SIG-M5 treated with dmso at 0.1 percent for 504 hours (cell line): ENCODE measurements at regions not wholly inside any gene's neighbourhood (a gene's known extent, or its start where the extent isn't known, plus 50 kb on each side); places are given as distances from the start of the nearest gene placed in this dataset.

Experiments
- DNase-seq: peaks from one replicate; lab custom pipeline; 2025; ENCODE audit not compliant: unreplicated experiment; lab: John Stamatoyannopoulos, UW

DNA sequence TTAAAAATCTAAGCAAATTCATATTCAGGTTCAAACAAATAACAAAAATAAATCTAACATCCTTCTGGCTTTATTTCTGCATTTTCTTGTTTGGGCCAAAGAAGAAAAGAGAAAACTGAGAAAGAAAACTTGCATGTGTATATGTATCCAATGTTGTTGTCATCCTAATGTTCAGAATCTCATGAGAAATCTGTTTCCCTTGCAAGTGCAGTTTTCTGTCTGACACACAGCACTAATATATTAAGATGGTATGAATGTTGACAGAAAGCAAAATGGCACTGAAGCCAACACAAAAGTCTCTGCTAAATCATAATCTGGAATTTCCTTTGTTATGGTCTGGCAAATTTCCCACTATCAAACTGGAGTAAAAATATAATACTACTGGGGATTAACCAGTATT is 235.9 kb downstream of the HGF start:
- no peak for DNase-seq

DNA sequence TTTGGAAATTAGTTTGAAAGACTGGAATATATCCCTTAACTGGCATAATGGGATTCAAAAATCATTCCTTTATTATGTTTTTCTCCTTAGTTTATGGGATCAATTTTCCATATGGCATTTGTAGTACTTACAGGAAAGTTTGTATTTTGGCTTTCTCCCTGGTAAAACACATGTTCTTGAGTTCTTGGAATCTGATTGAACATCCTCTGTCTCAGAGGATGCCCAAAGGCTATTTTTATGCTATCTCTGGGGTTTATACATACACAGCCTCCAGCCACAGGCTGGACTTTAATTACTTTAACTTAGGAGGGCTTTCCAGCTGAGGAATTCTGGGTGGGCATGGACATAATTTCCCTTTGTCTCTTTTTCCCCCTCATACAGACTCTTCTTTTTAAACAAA is 236.4 kb downstream of the HGF start:
- no peak for DNase-seq

GRCh38 chr7:81529785-81530184 is 240.1 kb downstream of the HGF start:
- DNase-seq: no peak

DNA sequence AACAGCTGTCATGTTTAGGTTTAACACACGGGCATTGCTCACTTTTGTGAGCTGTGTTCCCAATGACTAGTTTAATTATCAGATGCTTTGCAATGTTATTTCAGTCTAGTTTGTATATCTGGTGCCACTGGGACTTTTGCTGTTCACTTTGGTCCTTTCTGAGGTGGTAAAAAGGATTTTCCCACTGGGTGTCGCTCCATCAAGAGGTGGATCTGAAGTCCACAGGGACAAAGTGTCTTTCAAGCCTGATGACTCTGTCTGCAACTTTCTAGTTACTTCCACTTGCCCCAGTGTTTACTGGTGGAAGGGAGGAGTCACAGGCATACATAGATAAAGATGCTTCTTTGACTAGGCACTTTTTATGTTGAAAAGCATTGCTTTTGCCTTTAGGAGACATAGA is 242.2 kb downstream of the HGF start:
- DNase-seq: no peak

- no peak for DNase-seq
Measured at GRCh38 chr7:81526971-81527370, 242.9 kb downstream of the HGF start.

DNA sequence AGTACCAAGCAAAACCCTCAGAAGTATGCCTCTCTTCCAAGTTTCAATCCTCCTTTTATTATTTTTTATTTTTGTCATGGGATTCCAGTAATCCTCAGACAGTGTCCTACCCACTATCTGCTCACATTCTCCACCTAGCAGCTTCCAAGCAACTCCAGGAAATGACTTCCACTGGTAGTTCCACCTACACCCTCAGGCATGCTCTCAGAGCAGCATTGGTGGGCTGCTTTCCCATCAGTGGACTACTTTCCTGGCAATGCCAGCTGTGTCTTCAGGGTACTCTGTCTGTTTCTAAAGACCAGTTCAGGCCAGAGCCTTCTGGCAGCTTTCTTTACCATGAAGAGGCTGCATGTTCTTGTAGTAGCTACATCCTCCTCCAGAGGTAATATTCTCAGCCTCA is 244.0 kb downstream of the HGF start:
- no peak for DNase-seq

GRCh38 chr7:81519886-81520285 is 250.0 kb downstream of the HGF start:
- DNase-seq: no peak

DNA sequence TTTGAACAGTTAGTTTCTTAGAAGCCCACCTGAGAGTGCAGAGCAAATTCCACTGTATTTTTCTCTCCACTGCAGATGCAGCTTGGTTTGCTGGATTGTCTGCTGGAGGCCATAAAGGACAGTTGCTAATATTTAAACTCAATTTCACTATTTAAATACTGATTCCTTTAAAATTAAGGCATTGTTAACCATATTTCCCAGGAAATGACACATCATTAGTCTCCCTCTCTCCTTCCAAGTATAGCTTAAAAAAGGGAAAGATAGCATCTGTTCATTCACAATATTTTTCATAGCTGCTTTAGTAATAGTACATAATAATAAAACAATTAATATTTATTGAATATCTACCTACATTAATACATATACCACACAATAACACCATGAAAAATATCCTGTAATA is 252.9 kb downstream of the HGF start:
- no peak for DNase-seq

DNA sequence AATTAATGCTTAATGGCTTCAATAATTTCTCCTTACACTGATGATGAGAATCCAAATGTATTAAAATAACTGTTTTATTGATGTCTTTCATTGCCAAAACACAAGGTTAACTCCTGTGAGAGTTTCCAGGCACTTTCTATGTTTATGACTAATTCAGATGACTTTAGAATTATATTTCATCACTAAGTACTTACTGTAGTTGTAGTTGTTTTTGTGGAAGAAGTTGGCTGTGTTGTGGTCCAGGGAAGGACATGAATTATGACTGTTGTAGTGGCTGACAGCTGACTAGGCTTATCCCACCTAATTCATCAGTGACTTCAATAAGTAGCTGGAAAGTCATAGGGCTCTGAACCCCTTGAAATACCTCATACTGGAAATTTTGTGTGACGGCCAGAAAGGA is 254.8 kb downstream of the HGF start:
- no peak for DNase-seq

DNA sequence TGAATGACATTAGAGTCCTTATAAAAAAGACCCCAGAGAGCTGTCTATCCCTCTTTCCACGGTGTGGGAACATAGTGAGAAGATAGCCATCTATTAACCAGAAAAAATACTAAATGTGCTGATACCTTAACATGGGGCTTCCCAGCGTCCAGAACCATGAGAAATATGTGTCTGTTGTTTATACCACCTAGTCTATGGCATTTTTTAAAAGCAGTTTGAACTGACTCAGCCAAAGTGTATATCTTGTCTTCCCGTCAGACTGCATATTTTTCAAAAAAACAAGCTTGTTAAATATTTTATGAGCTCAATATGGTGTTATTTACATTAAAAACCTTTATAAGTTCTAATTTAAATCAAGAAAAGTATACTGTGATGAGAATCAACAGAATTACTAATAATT is 255.3 kb downstream of the HGF start:
- no peak for DNase-seq

DNA sequence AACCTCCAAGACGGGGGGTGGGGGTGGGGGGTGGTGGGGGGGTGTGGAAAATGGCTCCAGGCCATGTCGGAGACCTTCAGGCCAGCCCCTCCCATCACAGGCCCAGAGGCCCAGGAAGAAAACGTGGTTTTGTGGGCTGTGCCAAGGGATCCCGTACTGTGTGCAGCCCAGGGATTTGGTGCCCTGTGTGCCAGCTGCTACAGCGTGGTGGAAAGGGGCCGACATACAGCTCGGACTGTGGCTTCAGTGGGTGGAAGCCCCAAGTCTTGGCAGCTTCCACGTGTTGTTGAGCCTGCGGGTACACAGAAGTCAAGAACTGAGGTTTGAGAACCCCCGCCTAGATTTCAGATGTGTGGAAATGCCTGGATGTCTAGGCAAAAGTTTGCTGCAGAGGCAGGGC is 259.7 kb downstream of the HGF start:
- no peak for DNase-seq

GRCh38 chr7:81507221-81507620 is 262.6 kb downstream of the HGF start:
- DNase-seq: no peak

- no peak for DNase-seq
Measured at GRCh38 chr7:81506609-81507008, 263.2 kb downstream of the HGF start.

GRCh38 chr7:81503771-81504170 is 266.1 kb downstream of the HGF start:
- DNase-seq: no peak

- no peak for DNase-seq
Measured at GRCh38 chr7:81503336-81503735, 266.5 kb downstream of the HGF start.

GRCh38 chr7:81501220-81501619 is 268.6 kb downstream of the HGF start:
- DNase-seq: peak; percentile 7

GRCh38 chr7:81500631-81501030 is 269.2 kb downstream of the HGF start:
- DNase-seq: no peak

DNA sequence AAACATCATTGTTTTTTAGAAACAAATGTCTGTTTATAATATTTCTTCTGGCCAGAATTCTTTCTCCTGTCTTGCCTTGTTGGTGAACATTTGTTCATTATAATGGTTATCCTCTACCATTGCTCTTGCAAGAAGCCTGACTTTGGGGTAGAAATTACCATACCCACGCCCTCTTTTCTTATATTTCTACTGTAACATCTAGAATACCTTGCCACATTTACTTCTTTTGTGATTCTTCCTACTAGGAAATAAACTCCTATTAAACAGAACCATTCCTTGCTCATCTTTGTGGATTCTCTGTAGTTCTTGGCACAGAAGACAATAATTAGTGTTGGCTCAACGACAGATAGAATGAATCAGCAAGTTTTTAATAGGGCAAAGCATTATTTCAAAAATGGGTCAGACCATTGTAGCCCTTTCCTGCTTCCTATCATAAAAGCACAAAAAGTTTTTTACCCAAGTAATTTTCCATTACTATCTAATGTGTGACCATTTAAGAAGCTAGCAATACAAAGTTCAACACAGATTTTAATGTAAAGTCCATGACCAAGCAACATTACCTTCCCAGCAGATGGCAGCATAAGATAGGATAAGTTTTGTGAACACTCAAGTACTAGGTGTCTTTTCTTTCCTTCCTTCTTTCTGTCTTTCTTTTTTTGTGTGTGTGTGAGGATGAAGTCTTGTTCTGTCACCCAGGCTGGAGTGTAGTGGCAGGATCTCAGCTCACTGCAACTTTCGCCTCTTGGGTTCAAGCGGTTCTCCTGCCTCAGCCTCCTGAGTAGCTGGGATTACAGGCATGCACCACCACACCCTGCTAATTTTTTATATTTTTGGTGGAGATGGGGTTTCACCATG is 270.4 kb downstream of the HGF start:
- DNase-seq: peak; percentile 76

DNA sequence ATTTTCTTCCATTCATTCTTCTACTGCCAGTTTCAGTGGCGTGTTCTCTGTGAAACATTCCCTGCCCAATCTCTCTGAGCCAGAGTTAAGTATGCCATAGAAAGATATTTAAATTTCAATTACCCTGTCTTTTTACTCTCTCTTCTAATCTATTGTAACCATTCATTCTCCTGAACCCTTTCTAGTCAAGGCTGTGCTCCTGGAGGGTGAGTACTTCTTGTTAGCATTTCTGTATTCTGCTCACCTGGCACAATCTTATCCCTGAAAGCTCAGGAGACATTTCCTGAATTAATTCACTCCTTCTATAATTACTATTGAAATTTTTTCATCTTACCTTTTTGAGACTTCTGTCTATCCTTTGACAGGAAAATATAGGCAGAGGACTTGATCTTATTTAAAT is 271.7 kb downstream of the HGF start:
- no peak for DNase-seq

DNA sequence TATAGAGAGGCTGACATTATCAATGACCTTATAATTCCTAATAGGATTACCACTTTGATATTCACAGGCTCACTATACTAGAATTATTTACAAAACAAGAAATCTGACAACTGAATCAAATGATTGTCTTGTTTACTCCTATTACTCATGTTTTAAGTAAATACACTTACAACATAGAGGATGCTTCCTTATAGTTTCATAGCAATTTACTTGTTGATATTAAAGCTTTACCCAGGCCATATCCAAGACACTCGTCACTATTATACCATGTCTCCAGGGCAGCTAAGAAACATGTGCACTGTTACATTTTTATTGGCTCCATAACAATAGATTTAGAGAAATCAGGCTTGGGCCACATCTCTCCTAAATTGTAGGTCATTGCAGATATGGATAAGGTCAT is 276.9 kb downstream of the HGF start:
- no peak for DNase-seq

- no peak for DNase-seq
Measured at GRCh38 chr7:81492240-81492639, 277.6 kb downstream of the HGF start.

DNA sequence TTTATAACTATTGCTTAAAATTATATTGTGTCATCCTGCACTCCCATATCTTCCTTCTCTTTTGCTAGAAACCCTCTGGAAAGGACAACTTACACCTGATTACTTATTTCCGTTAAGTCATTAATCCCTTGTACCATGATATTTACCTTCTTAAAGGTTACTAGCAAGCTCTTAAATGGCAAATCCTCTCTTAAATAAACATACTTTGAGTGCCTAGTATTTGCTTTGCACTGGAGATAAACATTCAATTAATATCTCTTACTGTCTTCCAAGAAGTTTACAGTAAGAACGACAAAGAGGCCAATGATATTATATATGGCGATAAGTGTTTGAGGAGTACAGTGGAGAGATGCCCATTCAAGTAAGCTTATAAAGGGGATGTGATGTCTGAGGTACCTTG is 278.3 kb downstream of the HGF start:
- DNase-seq: no peak

DNA sequence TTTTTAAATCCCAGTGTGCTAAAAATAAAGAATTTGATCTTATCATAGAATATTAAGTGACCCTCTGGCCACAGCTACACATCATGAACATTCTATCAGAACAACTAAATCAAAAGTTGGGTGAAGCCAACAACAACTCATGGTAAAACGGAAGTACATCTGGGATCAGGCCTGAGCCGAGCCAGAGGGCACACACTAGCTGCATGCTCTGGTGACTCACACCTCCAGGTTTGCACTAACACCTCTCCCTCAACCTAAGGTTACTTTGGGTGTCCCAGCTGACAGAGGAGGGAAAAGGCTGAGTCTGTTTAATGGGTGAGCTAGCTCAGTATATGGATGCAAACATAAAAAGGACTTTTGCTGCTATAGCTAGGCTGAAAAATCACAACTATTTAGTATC is 281.6 kb downstream of the HGF start:
- DNase-seq: no peak
